DMS 273 (cell line): ENCODE measurements at regions not wholly inside any gene's neighbourhood (a gene's known extent, or its start where the extent isn't known, plus 50 kb on each side); places are given as distances from the start of the nearest gene placed in this dataset.

Experiments
- DNase-seq: peaks from one replicate; lab custom pipeline; 2025; ENCODE audit not compliant: unreplicated experiment; lab: John Stamatoyannopoulos, UW

GRCh38 chr4:156710365-156711192 lies 261.0 kb downstream of the PDGFC start:
- DNase-seq = no peak

DNA sequence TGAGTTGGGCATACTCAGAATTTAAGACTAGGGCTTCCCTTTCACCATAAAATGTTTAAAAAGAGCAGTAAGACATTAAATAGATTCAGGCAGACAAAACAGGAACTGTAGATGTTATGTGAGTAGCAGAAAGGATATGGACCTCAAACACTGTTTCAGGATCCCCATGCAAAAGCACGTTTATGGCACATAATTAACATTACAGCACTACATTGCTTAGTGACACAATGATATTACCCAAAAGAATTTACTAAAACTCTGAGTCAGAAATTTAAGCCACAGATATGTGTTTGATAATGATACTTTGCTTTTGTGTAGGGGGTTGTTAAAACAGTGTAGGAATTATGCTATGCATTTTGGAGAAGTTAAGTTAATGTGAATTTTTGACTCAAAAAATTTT lies 266.3 kb downstream of the PDGFC start:
- DNase-seq = no peak

- DNase-seq = no peak
These were observed 276.4 kb downstream of the PDGFC start for GRCh38 chr4:156695163-156695562.

DNA sequence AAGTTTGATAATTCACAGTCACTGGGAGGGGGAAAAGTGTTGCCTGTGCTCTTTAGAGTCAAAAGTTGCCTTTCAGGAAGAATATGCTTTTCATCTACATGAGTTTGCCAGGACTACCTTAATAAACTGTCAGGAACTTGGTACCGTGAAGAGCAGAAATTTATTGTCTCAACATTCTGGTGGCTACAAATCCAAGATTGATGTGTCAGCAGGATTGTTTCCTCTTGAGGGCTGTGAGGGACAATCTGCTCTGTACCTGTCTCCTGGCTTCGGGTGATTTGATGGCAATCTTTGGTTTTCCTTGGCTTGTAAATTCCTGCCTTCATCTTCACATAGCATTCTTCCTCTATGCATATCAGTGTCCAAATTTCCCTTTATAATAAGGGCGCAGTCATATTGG lies 277.2 kb downstream of the PDGFC start:
- no peak for DNase-seq

DNA sequence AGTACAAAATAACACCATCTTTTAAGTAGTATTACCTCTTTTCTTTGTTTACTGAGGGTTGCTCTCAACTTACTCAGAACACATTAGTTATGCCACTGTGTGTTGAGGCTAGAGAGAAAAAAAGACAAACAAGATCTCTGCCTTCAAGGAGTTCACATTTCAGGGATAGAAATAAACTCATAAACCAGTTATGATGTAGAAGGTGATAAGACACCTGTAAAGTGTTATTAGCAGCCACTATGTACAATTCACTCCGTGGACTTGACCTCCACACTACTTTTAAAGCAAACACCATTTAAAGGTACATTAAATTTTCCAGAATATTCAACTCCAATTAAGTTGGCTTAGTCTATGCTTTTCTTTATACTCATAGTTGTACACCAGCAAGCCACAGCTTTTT lies 278.0 kb downstream of the PDGFC start:
- no peak for DNase-seq

DNA sequence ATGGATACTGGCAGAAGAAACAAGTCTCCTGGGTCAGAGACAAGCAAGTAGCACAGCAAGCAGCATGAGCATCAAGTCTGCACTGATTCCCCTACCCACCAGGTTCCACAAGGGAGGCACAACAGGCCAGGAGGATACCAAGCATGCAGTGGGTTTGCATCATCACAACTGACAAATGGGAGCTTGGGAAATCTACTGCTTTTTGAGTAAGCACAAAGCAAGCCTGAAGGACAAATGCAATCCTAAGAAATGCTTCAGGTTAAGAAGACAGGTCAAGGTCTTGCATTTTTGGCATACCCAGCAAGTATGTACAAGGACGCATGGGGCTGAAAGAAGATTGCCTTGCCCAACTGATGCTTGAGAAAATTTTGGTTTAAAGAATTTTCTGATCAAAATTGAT lies 279.6 kb downstream of the PDGFC start:
- no peak for DNase-seq

DNA sequence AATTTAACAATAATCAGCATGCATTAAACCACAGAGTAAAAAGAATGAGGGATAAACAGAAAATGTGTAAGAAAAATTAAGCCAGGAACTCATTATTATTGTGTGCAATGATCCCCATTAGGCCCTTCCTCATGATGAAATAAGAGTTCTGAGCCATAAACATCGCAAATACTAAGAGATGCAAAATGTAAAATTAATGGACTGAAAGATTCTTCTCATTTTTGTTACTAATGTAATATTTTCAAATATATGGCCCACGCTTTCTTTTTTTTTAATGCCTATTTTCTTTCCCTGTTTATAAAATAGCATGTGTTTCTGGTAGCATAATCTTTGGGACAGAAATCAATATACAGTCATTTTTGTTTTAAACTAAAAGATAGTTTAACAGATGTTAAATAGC lies 281.0 kb downstream of the PDGFC start:
- DNase-seq = no peak

DNA sequence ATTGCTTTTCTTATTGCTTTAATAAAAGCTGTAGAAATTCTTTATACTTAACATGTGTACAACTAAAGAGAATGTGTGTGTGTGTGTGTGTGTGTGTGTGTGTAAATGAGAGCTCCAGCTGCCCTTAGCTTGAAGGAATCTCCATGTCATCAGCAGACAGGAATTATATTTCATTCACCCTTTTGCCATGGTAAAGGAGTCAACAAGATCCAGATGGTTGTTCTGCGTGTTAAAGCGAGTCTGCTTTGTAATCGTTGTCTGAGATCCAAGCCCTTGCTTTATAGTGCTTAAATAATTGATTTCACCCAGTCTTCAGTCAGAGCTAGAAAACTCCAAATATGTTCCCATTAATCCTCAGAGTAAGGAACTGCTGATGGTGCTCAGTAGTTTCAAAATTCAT lies 285.5 kb downstream of the PDGFC start:
- peak; percentile 90 for DNase-seq

- DNase-seq = no peak
These were observed 286.3 kb downstream of the PDGFC start for GRCh38 chr4:156685308-156685707.

- DNase-seq = no peak
These were observed 293.9 kb downstream of the PDGFC start for GRCh38 chr4:156677656-156678055.

DNA sequence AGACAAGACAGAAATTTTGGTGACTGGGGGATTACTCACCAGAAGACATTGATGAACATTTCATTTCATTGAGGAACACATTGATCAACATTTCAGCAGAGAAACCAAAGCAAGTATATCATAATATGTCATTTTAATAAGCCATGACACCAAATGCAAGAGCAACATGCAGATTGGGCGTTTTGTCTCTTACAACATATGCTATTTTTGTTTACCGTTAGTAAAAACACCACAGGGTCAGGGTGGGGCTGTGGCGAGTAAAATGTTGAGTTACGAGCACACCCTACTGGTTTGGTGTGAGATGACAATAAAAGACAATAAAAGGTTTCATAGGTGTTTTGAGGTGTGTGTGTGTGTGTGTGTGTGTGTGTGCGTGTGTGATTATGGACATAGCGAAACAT lies 294.5 kb downstream of the PDGFC start:
- peak; percentile 37 for DNase-seq

DNA sequence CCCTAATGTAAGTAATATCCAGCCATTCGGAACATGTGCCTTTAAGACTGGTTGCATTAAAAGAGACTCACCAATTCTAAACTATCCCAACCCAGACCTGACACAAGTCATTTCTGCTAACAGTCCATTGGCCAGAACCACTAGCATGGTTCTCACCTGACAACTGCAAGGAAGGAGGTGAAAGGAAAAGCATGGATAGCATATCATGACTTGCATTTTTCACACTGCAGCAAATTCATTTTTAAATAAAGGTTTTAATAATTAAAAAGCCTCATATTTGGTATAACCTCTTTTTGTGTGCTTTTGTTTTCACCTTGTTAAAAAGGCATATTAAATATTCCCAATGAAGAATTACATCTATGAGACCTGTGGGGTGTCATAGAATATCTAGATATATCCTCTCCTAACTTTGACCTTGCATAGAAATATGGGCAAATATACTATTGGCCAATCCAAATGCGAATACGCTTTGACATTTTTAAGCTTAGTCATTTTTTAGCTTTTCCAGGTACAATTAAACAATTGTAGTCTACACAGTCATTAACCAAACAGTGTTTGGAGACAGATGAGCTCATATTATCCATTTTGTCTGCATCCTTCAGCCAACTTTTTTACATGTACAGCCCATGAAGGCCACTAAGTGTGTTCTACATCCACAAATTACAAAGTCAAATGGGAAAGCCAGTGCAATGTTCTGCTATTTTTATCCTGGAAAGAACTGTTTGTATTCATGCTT lies 295.3 kb downstream of the PDGFC start:
- no peak for DNase-seq

DNA sequence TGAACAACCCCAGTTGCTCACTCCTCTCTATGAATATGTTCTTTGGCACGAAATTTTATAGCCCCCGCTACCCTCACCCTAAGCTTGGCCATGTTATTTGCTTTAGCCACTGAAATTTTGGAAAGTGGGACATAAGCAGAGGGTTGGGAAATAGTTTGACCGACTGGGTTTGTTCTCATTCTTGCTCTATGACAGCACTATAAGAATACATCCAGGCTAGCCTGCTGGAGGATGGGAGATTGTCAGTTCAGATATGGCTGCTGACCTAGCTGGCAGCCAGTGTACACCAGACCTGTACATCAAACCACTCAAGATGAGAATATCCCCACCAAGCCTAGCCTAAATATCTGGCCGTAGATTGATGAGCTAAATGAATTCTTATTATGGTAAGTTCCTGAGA lies 298.1 kb downstream of the PDGFC start:
- no peak for DNase-seq

DNA sequence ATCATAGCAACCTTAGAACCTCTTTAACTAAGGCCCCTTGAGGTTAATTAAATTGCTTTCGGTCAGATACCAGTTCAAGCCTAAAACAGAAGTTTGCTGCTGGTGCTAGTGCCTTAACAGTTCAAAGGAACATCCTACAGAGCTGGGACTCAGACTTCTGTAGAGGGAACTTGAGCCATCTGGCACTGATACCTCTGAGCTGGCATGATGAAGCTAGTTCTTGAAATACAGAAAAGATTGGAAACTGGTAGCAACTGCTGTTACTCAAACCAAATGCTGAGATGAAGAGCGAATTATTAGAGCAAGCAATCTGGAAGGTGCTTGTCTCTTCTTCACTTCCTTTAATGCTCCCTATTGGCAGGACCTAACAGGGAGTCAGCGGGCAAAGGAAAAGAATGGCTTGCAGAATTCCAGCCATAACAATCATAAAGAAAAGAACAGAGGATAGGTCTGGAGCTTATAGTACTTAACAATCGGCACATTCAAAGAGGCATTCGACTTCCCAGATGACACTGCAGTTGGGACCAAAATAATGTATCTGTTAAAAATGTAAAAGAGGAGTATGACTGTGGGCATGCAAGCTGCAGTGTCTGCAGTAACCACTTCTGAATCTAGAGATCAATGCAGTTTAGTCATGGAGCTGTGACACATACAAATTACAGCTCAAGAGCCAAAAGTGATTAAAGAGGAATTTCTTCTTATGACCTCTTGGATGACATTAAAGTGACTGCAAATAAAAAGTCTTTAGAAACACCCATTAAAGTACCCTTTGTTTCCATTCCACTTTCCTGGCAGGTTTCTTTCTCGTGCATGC lies 298.9 kb downstream of the PDGFC start:
- peak; percentile 71 for DNase-seq

GRCh38 chr4:156665780-156666366 lies 305.7 kb downstream of the PDGFC start:
- DNase-seq = no peak

- DNase-seq = no peak
These were observed 307.9 kb downstream of the PDGFC start for GRCh38 chr4:156663663-156664062.

- no peak for DNase-seq
These were observed 308.7 kb downstream of the PDGFC start for GRCh38 chr4:156662921-156663320.

GRCh38 chr4:156661555-156661954 lies 310.0 kb downstream of the PDGFC start:
- DNase-seq = no peak

GRCh38 chr4:156660465-156660864 lies 311.1 kb downstream of the PDGFC start:
- DNase-seq = no peak

DNA sequence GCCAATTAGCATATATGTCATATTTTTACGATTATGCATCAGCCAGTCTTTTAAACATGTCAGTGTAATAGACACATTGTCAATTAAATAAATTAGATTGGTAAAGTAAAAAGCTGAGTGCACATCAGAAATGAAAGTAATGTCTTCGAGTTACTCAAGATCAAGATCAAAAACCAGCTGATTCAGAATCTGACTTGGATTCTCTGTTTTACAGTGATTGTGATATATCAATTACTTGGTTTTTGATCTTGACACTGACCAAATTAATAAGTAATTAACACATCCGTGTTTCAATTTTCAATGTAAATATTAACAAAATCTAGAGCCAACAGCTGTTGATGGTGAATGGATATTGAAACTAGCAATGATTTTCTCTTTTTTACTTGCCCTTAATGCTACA lies 311.6 kb downstream of the PDGFC start:
- DNase-seq = no peak

- DNase-seq = no peak
These were observed 312.0 kb downstream of the PDGFC start for GRCh38 chr4:156659570-156659969.
